Fibroblast of pulmonary artery (primary cell): ENCODE measurements at regions not wholly inside any gene's neighbourhood (a gene's known extent, or its start where the extent isn't known, plus 50 kb on each side); places are given as distances from the start of the nearest gene placed in this dataset.

Source experiments
- DNase-seq: peaks from one replicate; pipeline ENCODE4 v3.0.0-alpha.2; 2010; ENCODE audit warnings: low read depth
- H3K4me3 ChIP-seq: replicated peaks from 2 replicates; pipeline ENCODE4 v1.5.1; 2011; ENCODE audit warnings: low read depth, mild to moderate bottlenecking, control low read depth, low read length, moderate library complexity
- TF ChIP-seq, protein P1 (sequence below): IDR thresholded peaks from 2 replicates; pipeline ENCODE4 v1.5.1; 2011; ENCODE audit warnings: mild to moderate bottlenecking, control low read depth, low read length, inconsistent platforms; ENCODE audit errors: missing control alignments

GRCh38 chr10:2143213-2143835 lies 406.0 kb upstream of the ADARB2 start:
- no peak overlapping the region for H3K4me3 ChIP-seq
- TF ChIP-seq, protein P1, sequence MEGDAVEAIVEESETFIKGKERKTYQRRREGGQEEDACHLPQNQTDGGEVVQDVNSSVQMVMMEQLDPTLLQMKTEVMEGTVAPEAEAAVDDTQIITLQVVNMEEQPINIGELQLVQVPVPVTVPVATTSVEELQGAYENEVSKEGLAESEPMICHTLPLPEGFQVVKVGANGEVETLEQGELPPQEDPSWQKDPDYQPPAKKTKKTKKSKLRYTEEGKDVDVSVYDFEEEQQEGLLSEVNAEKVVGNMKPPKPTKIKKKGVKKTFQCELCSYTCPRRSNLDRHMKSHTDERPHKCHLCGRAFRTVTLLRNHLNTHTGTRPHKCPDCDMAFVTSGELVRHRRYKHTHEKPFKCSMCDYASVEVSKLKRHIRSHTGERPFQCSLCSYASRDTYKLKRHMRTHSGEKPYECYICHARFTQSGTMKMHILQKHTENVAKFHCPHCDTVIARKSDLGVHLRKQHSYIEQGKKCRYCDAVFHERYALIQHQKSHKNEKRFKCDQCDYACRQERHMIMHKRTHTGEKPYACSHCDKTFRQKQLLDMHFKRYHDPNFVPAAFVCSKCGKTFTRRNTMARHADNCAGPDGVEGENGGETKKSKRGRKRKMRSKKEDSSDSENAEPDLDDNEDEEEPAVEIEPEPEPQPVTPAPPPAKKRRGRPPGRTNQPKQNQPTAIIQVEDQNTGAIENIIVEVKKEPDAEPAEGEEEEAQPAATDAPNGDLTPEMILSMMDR: no peak
- DNase-seq: no peak

DNA sequence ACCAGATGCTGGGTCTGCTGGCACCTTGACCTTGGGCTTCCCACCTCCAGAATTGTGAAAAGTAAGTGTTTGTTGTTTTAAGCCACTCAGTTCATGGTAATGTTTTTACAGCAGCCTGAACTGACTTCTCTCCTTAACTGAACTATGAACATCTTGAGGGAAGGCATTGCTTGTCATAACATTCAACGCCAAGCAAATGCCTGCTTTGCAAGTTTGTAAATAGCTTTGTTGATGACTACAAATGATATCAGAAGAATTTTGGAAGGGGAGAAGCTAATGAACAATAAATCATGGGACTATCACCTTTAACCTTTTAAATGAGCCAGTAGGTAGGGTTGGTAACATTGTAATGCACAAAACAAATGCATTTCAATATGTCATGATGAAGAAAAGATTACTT lies 402.4 kb upstream of the ADARB2 start:
- DNase-seq: no peak
- H3K4me3 ChIP-seq: no peak overlapping the region
- TF ChIP-seq, protein P1: no peak

GRCh38 chr10:2137549-2138174 lies 400.3 kb upstream of the ADARB2 start:
- TF ChIP-seq, protein P1: no peak
- no peak for DNase-seq
- no peak overlapping the region for H3K4me3 ChIP-seq

- no peak for DNase-seq
- no peak overlapping the region for H3K4me3 ChIP-seq
- TF ChIP-seq, protein P1: no peak
These were observed 393.5 kb upstream of the ADARB2 start for GRCh38 chr10:2130705-2131305.

GRCh38 chr10:2128991-2129390 lies 391.7 kb upstream of the ADARB2 start:
- no peak for DNase-seq
- TF ChIP-seq, protein P1: no peak
- H3K4me3 ChIP-seq: no peak overlapping the region

DNA sequence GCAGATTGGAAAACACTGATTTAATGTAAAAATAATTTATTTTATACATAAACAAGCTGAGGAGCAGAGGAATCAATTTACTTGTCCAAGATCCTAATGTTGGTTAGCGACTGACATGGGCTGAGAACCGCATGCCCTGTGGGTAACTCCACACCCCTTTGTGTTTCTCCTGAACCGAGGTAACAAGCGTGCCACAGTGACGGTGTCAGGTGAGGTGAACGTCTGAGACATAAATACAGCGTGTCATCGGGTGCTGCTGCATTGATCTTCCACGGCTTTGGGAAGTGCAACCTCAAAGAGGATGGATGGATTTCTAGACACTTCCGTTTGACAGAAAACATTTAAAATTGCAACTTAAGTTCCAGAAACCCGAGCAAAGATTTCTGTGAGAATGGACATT lies 386.8 kb upstream of the ADARB2 start:
- TF ChIP-seq, protein P1: no peak
- DNase-seq: no peak
- H3K4me3 ChIP-seq: no peak overlapping the region
